OCI-LY7 (cell line): ENCODE measurements at regions not wholly inside any gene's neighbourhood (a gene's known extent, or its start where the extent isn't known, plus 50 kb on each side); places are given as distances from the start of the nearest gene placed in this dataset.

Source experiments
- BruUV-seq: library from RNA; stranded (reverse); fragments of 400-500 nt; replicated peaks from 2 replicates; lab custom pipeline; 2021; lab: Mats Ljungman, UMichigan
- CTCF ChIA-PET: fragments of 300-600 bp; sonication (Branson Sonifier 250); formaldehyde crosslinking; loops from one replicate; lab custom pipeline; 2022; ENCODE audit warnings: antibody characterized with exemption; ENCODE audit not compliant: unreplicated experiment; lab: Charles Lee
- POLR2A ChIA-PET: fragments of 300-600 bp; sonication (Branson Sonifier 250); formaldehyde crosslinking; loops from one replicate; lab custom pipeline; 2022; ENCODE audit warnings: antibody characterized with exemption; lab: Charles Lee
- DNase-seq: peaks from one replicate; pipeline ENCODE4 v3.0.0-alpha.2; 2015; ENCODE audit warnings: low spot score
- H2AFZ ChIP-seq: fragments of 200-600 bp; sonication (generic), shearing (Covaris generic); 2 replicates; pipeline ENCODE4 v1.6.1; 2014; ENCODE audit warnings: mild to moderate bottlenecking, antibody characterized with exemption, low read length, moderate library complexity
- H3K27ac ChIP-seq: fragments of 200-600 bp; sonication (generic); 2 replicates; pipeline ENCODE4 v1.5.1; 2014; ENCODE audit warnings: mixed run types, low read depth, mild to moderate bottlenecking, moderate library complexity, low read length, inconsistent platforms; ENCODE audit not compliant: poor library complexity, severe bottlenecking
- H3K36me3 ChIP-seq: fragments of 200-600 bp; sonication (generic); 2 replicates; pipeline ENCODE4 v1.6.1; 2014; ENCODE audit warnings: mild to moderate bottlenecking, antibody characterized with exemption, low read length, moderate library complexity, mixed read lengths; ENCODE audit not compliant: insufficient read depth
- H3K4me1 ChIP-seq: fragments of 200-600 bp; sonication (generic); 2 replicates; pipeline ENCODE4 v1.5.1; 2014; ENCODE audit warnings: mild to moderate bottlenecking, low read length; ENCODE audit not compliant: insufficient read depth, poor library complexity, severe bottlenecking
- H3K4me2 ChIP-seq: fragments of 200-600 bp; sonication (generic); 2 replicates; pipeline ENCODE4 v1.6.1; 2014; ENCODE audit warnings: mild to moderate bottlenecking, low read length
- H3K4me3 ChIP-seq: fragments of 200-600 bp; sonication (generic); 2 replicates; pipeline ENCODE4 v1.5.1; 2014; ENCODE audit warnings: mild to moderate bottlenecking, low read depth, low read length; ENCODE audit not compliant: poor library complexity, severe bottlenecking
- H3K79me2 ChIP-seq: fragments of 200-600 bp; sonication (generic); 2 replicates; pipeline ENCODE4 v1.6.1; 2016; ENCODE audit warnings: low read depth, mild to moderate bottlenecking, low read length, moderate library complexity, mixed read lengths; ENCODE audit not compliant: insufficient read depth
- H3K9me2 ChIP-seq: fragments of 200-600 bp; sonication (generic); 2 replicates; pipeline ENCODE4 v1.6.1; 2016; ENCODE audit warnings: mild to moderate bottlenecking, low read length, mixed read lengths; ENCODE audit not compliant: insufficient read depth
- H3K9me3 ChIP-seq: fragments of 200-600 bp; sonication (generic); 2 replicates; pipeline ENCODE4 v1.6.1; 2014; ENCODE audit warnings: mild to moderate bottlenecking, mixed run types, low read length, mixed read lengths
- H4K20me1 ChIP-seq: fragments of 200-600 bp; sonication (generic); 2 replicates; pipeline ENCODE4 v1.6.1; 2014; ENCODE audit warnings: mild to moderate bottlenecking, antibody characterized with exemption, low read length, moderate library complexity, mixed read lengths; ENCODE audit not compliant: insufficient read depth
- CTCF ChIP-seq: fragments of 200-600 bp; sonication (generic); conservative IDR thresholded peaks from 2 replicates; pipeline ENCODE4 v1.5.1; 2014; ENCODE audit warnings: mild to moderate bottlenecking, antibody characterized with exemption, low read length, moderate library complexity, mixed read lengths
- EZH2phosphoT487 ChIP-seq: fragments of 200-600 bp; sonication (generic); IDR thresholded peaks from 2 replicates; pipeline ENCODE4 v1.6.1; 2018; ENCODE audit warnings: low read depth, borderline replicate concordance, mild to moderate bottlenecking, mixed run types, antibody characterized with exemption, low read length, moderate library complexity, mixed read lengths
- intact Hi-C: fragments of 100-400 bp; cut with micrococcal nuclease; formaldehyde crosslinking; loops from one replicate; pipeline ENCODE4 v1.10.0; 2022; ENCODE audit not compliant: unreplicated experiment

GRCh38 chr10:52915391-52915790, 142.8 kb upstream of the MBL2 start:
- Histone ChIP-seq H2AFZ (no peak overlapping the region), H3K36me3 (no peaks in the 10 kb centered on the region), H3K27ac (no peak overlapping the region), H3K4me2 (no peak overlapping the region), H3K9me3 (no peaks in the 10 kb centered on the region), H3K4me3 (no peak overlapping the region), H3K79me2 (no peaks in the 10 kb centered on the region), H3K9me2 (no peaks in the 10 kb centered on the region), H3K4me1 (no peaks in the 10 kb centered on the region), H4K20me1 (no peaks in the 10 kb centered on the region)
- intact Hi-C loops, result no loop called here
- no peak for DNase-seq
- ChIA-PET CTCF (no interaction called here), POLR2A (interaction anchor here (0.5 kb wide), 1 partner anchor 96 kb away, joined by 3 read pairs; no protein-coding TSS in a partner anchor)
- TF ChIP-seq EZH2phosphoT487 (no peak), CTCF (no peak)
- no TSS peak for BruUV-seq

GRCh38 chr10:52911163-52911562, 138.6 kb upstream of the MBL2 start:
- Histone ChIP-seq H3K9me2 (no peaks in the 10 kb centered on the region), H3K4me3 (no peak overlapping the region), H2AFZ (no peak overlapping the region), H4K20me1 (no peaks in the 10 kb centered on the region), H3K9me3 (no peaks in the 10 kb centered on the region), H3K27ac (no peak overlapping the region), H3K79me2 (no peaks in the 10 kb centered on the region), H3K4me1 (no peaks in the 10 kb centered on the region), H3K36me3 (no peaks in the 10 kb centered on the region), H3K4me2 (no peak overlapping the region)
- TF ChIP-seq CTCF (no peak), EZH2phosphoT487 (no peak)
- no peak for DNase-seq
- ChIA-PET CTCF (no interaction called here), POLR2A (no interaction called here)
- BruUV-seq, result no TSS peak
- intact Hi-C loops, result no loop called here

GRCh38 chr10:52908478-52908877, 135.9 kb upstream of the MBL2 start:
- no peaks in the 10 kb centered on the region for H3K9me2 ChIP-seq
- no peak overlapping the region for H3K4me2 ChIP-seq
- H4K20me1 ChIP-seq, result no peaks in the 10 kb centered on the region
- no peaks in the 10 kb centered on the region for H3K9me3 ChIP-seq
- ChIA-PET CTCF (no interaction called here), POLR2A (no interaction called here)
- DNase-seq, result no peak
- TF ChIP-seq CTCF (no peak), EZH2phosphoT487 (no peak)
- no peak overlapping the region for H3K27ac ChIP-seq
- H3K79me2 ChIP-seq, result no peaks in the 10 kb centered on the region
- intact Hi-C loops, result no loop called here
- no TSS peak for BruUV-seq
- no peak overlapping the region for H3K4me3 ChIP-seq
- no peaks in the 10 kb centered on the region for H3K36me3 ChIP-seq
- no peak overlapping the region for H2AFZ ChIP-seq
- no peaks in the 10 kb centered on the region for H3K4me1 ChIP-seq
